Activated CD4-positive, alpha-beta memory T cell treated with anti-CD3 and anti-CD28 coated beads, Interleukin-2, amount 10 ng/mL, durations not matched to agents 7 days and 5 days (primary cell): ENCODE measurements at regions not wholly inside any gene's neighbourhood (a gene's known extent, or its start where the extent isn't known, plus 50 kb on each side); places are given as distances from the start of the nearest gene placed in this dataset.
"Not testable (repeated sequence)": the region's sequence is repeated elsewhere in the genome, so short reads cannot be mapped to it uniquely, and the experiment has no call there.

Experiments
- CTCF ChIA-PET: fragments of 350-600 bp; sonication (Branson Sonifier 250); formaldehyde crosslinking; loops from one replicate; lab custom pipeline; 2021; ENCODE audit warnings: antibody characterized with exemption, inconsistent platforms; lab: Charles Lee
- POLR2A ChIA-PET: fragments of 350-600 bp; sonication (Branson Sonifier 250); formaldehyde crosslinking; loops from one replicate; lab custom pipeline; 2021; ENCODE audit warnings: antibody characterized with exemption; lab: Charles Lee
- DNase-seq: peaks from one replicate; pipeline ENCODE4 v3.0.0-alpha.2; 2020
- H3K27ac Mint-ChIP-seq: one replicate; pipeline ENCODE4 v1.8.0; 2021; ENCODE audit warnings: mild to moderate bottlenecking, mixed read lengths
- H3K27me3 Mint-ChIP-seq: one replicate; pipeline ENCODE4 v1.8.0; 2021; ENCODE audit warnings: mixed read lengths
- H3K36me3 Mint-ChIP-seq: one replicate; pipeline ENCODE4 v1.8.0; 2021; ENCODE audit warnings: low read depth, mixed read lengths
- H3K4me1 Mint-ChIP-seq: one replicate; pipeline ENCODE4 v1.8.0; 2021; ENCODE audit warnings: mixed read lengths
- H3K4me3 Mint-ChIP-seq: one replicate; pipeline ENCODE4 v1.8.0; 2021; ENCODE audit warnings: mild to moderate bottlenecking, mixed read lengths
- H3K9me3 Mint-ChIP-seq: one replicate; pipeline ENCODE4 v1.8.0; 2021; ENCODE audit warnings: mixed read lengths

DNA sequence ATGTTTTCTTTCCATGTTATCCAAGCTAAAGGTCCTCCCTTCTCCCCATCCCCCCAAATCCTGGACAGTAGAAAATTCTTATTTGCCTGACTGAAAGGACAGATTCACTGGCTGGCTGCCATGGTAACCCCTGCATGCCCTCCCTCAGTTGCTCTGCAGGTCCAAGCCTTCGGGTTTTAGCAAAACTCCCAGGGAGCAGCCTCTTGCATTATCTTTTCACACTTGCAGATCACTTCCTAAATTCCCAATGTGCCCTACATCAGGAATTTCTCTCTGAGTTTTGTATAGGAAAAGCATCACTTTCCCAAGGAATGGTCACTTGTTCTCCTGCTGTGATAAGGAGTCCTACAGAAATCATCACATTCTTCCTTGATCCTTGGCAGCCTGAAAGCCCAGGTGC, 75.0 kb upstream of the TENM4 start:
- H3K4me1 Mint-ChIP-seq, result no peaks in the 10 kb centered on the region
- no peak for DNase-seq
- H3K27ac Mint-ChIP-seq, result no peak overlapping the region
- no peaks in the 10 kb centered on the region for H3K27me3 Mint-ChIP-seq
- POLR2A ChIA-PET, result no interaction called here
- CTCF ChIA-PET, result no interaction called here
- no peak overlapping the region for H3K4me3 Mint-ChIP-seq
- peaks cover 2% of the 10 kb centered on the region for H3K9me3 Mint-ChIP-seq
- no peaks in the 10 kb centered on the region for H3K36me3 Mint-ChIP-seq

DNA sequence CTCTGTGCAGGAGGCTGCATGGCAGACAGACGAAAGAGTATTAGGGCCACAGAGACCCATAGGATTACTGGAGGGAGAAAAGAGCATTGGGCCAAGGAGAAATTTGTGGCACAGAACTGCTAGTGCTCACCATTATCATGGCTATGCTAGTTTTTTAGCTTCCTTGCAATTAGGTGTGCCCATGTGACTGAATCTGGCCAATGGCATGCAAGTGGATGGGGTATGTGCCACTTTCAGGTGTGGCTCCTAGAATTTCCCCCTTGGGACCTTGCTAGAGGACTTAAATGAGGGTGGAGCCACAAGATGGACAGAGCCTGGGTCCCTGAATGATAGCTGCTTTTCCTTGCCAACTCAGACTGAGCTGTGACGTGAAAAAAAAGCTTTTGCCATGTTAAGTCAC, 73.9 kb upstream of the TENM4 start:
- Mint-ChIP-seq H3K27ac (no peak overlapping the region), H3K4me3 (no peak overlapping the region), H3K9me3 (no peaks in the 10 kb centered on the region), H3K4me1 (no peaks in the 10 kb centered on the region), H3K36me3 (no peaks in the 10 kb centered on the region), H3K27me3 (no peaks in the 10 kb centered on the region)
- ChIA-PET CTCF (no interaction called here), POLR2A (no interaction called here)
- no peak for DNase-seq

DNA sequence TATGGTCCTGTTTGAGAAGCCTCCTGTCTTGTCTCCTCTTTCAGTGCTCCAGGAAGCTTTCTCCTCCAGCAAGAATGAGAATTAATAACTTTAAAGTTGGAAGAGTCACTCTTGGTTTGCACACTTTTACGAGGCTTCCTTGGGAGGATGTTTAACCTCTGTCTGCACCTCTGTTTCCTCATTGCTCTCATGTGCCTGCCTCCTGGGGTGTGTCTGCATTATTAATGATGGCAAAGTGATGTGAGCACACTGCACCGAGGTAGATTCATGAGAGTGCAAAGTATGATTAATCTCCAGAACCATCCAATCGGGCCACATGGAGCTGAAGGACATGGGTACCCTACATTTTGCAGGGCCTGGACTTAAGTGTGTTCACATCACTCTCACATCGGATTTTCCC, 73.5 kb upstream of the TENM4 start:
- Mint-ChIP-seq H3K9me3 (no peaks in the 10 kb centered on the region), H3K4me3 (no peak overlapping the region), H3K36me3 (no peaks in the 10 kb centered on the region), H3K4me1 (no peaks in the 10 kb centered on the region), H3K27me3 (no peaks in the 10 kb centered on the region), H3K27ac (no peak overlapping the region)
- DNase-seq, result no peak
- CTCF ChIA-PET, result no interaction called here
- POLR2A ChIA-PET, result no interaction called here

DNA sequence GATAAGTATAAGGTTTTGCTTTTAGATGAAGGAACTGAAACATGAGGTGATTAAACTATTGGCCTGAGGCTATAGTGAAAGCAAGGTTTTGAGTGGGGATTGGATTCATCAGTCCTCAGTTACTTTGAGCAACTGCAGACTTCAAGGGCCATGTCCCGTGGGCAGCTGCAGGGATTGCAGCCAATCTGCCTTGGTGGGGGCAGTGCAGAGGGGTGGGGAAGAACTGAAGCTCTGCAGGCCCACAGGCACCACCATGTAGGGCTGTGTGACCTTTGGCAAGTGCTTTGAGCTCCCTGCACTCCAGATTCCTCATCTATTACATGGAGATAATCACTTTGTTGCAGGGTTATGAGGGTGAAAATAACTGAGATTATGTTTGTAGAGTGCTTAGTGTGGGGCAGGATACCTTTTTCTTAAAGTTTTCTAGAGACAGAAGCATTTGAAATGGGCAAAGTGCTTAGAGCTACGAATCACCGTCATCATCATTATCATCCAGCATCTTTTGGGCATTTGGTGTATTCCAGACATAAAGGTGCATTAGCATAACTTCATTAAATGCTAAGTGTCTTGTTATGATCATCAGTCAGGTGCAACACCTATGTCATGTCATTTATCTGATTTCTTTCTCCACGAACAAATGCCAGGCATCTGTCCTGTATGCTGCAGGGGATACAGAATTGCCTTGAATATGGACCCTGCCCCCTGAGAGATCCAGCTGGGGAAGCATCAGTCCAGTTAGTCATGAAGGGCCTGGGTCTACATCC, 72.1 kb upstream of the TENM4 start:
- no peak overlapping the region for H3K27ac Mint-ChIP-seq
- ChIA-PET CTCF (no interaction called here), POLR2A (no interaction called here)
- no peaks in the 10 kb centered on the region for H3K36me3 Mint-ChIP-seq
- no peaks in the 10 kb centered on the region for H3K27me3 Mint-ChIP-seq
- no peaks in the 10 kb centered on the region for H3K9me3 Mint-ChIP-seq
- no peak overlapping the region for H3K4me3 Mint-ChIP-seq
- H3K4me1 Mint-ChIP-seq, result no peaks in the 10 kb centered on the region
- no peak for DNase-seq

DNA sequence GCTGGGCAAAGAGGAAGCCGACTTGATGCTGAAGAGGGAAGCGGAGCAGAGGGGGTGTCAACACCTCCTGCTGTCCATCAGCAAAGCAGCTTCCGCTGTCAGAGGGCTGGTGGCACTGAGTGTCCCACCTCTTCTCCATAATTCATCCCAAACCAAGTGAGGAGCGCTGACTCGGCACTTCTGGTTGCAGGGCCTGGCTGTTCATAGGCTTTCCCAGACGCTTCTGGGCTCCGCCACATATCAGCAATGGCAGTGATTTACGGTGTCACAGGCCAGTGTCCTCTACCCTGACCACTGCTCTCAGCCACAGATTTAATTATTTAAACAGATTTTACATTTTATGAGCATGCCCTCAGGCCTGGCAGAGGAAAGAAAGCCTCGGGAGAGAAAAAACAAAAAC, 70.1 kb upstream of the TENM4 start:
- no peak overlapping the region for H3K4me3 Mint-ChIP-seq
- H3K4me1 Mint-ChIP-seq, result no peaks in the 10 kb centered on the region
- no peaks in the 10 kb centered on the region for H3K9me3 Mint-ChIP-seq
- no peak overlapping the region for H3K27ac Mint-ChIP-seq
- ChIA-PET CTCF (no interaction called here), POLR2A (no interaction called here)
- no peaks in the 10 kb centered on the region for H3K36me3 Mint-ChIP-seq
- no peak for DNase-seq
- no peaks in the 10 kb centered on the region for H3K27me3 Mint-ChIP-seq

DNA sequence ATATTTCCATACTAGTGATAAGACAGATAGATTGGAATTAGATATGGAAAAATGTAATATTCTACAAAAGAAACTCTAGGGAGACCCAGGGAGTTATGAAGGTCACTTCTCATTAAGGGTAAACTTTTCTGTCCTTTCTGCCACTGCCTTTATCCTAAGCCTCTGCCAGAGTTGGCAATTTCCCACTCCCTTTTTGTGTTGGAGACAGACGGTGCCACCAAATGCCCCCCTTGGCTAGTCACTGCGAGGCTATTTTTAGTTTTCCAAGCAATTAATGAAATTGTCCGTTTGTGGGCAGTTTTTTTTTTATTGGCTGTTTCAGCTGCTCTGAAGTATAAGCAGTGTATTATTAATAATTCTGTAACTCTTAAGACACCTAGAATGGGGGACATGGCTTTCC, 67.6 kb upstream of the TENM4 start:
- POLR2A ChIA-PET, result interaction anchor here (0.6 kb wide), 1 partner anchor 161 kb away, joined by 3 read pairs; no protein-coding TSS in a partner anchor
- Mint-ChIP-seq H3K36me3 (no peaks in the 10 kb centered on the region), H3K27me3 (no peaks in the 10 kb centered on the region), H3K4me1 (no peaks in the 10 kb centered on the region), H3K27ac (no peak overlapping the region), H3K9me3 (no peaks in the 10 kb centered on the region), H3K4me3 (no peak overlapping the region)
- no peak for DNase-seq
- CTCF ChIA-PET, result no interaction called here

DNA sequence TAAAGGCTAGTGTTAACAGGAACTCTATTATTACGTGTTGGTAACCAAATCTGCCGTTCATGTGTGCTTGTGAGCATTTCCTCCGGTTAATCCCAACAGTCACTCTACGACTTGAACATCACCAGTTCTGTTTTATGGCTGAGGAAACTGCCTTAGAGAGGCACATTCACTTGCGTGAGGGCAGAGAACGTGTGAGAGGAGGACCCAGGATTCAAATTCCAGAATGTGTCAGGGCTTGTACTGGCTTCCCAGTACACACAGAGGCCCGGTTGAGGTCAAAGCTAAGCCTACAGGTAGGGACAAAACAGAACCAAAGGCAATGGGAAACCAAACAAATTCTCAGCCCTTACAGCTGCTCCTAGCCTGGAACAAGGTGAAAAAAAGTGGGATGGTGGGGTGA, 66.9 kb upstream of the TENM4 start:
- no peaks in the 10 kb centered on the region for H3K27me3 Mint-ChIP-seq
- H3K4me3 Mint-ChIP-seq, result no peak overlapping the region
- H3K27ac Mint-ChIP-seq, result no peak overlapping the region
- H3K9me3 Mint-ChIP-seq, result no peaks in the 10 kb centered on the region
- no peaks in the 10 kb centered on the region for H3K36me3 Mint-ChIP-seq
- H3K4me1 Mint-ChIP-seq, result no peaks in the 10 kb centered on the region
- ChIA-PET CTCF (no interaction called here), POLR2A (no interaction called here)
- no peak for DNase-seq

DNA sequence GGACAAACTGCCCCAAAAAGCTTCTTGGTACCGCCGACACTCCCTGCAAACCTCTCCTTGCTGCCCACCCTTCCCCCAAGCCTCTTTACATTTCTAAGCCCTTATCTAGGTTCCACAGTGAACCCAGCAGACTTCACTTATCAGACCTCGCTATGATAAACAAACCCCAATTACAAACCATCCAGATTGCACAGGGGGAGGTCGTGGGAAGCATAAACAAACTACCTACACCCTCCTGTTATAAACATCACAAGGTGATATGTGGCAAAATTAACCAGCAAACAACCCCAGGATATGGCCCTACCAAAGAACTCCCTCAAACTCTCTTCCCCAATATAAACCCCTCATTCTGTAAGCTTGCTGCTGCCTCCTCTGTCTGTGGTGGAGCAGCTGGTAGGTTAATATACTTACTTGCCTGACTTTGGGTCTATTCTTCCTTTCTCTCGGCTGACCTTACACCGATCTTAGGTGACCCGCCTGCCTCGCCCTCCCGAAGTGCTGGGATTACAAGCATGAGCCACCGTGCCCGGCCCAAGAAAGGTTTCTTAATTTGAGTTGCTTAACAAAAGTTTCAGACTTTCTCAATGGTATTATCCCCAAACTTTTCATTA, 66.0 kb upstream of the TENM4 start:
- Mint-ChIP-seq H3K4me3 (no peak overlapping the region), H3K4me1 (no peaks in the 10 kb centered on the region), H3K36me3 (no peaks in the 10 kb centered on the region), H3K9me3 (no peaks in the 10 kb centered on the region), H3K27ac (no peak overlapping the region), H3K27me3 (no peaks in the 10 kb centered on the region)
- CTCF ChIA-PET, result no interaction called here
- POLR2A ChIA-PET, result no interaction called here
- no peak for DNase-seq

DNA sequence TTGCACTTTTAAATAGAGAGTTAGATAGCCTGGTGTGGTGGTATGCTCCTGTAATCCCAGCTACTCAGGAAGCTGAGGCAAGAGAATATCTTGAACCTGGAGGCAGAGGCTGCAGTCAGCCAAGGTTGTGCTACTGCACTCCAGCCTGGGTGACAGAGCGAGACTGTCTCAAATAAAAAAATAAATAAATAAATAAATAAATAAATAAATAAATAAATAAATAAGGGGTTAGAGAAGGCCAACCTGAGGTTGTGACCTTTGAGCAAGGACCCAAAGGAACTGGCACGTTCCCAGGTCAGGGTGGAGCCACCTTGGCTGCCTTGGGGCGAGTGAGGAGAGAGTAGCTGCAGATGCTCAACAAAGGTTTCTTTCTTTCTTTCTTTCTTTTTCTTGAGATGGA, 65.3 kb upstream of the TENM4 start:
- no peaks in the 10 kb centered on the region for H3K9me3 Mint-ChIP-seq
- DNase-seq, result no peak
- ChIA-PET CTCF (no interaction called here), POLR2A (no interaction called here)
- H3K36me3 Mint-ChIP-seq, result no peaks in the 10 kb centered on the region
- no peak overlapping the region for H3K4me3 Mint-ChIP-seq
- no peak overlapping the region for H3K27ac Mint-ChIP-seq
- H3K4me1 Mint-ChIP-seq, result no peaks in the 10 kb centered on the region
- no peaks in the 10 kb centered on the region for H3K27me3 Mint-ChIP-seq

DNA sequence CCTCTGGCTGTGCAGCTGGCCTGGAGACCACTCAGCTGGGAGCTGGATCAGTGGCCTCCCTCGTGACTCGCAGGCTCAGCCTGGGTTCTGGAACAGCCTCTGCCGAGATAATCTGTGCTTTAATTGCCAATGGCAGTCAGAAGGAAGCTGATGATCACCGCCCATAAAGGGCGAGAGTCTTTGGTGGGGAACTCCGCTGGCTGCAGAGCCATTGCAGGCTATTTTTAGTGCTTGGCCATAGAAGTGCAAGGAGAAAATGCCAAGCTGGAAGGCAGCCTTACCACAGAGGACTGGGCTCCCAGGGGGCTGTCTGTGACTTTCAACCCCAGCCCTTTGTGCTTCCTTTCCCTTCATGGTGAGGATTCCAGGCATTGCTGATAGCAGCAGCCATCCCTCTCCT, 62.2 kb upstream of the TENM4 start:
- POLR2A ChIA-PET, result no interaction called here
- H3K4me3 Mint-ChIP-seq, result no peak overlapping the region
- no peaks in the 10 kb centered on the region for H3K36me3 Mint-ChIP-seq
- H3K9me3 Mint-ChIP-seq, result no peaks in the 10 kb centered on the region
- CTCF ChIA-PET, result no interaction called here
- DNase-seq, result no peak
- no peaks in the 10 kb centered on the region for H3K27me3 Mint-ChIP-seq
- no peaks in the 10 kb centered on the region for H3K4me1 Mint-ChIP-seq
- no peak overlapping the region for H3K27ac Mint-ChIP-seq

DNA sequence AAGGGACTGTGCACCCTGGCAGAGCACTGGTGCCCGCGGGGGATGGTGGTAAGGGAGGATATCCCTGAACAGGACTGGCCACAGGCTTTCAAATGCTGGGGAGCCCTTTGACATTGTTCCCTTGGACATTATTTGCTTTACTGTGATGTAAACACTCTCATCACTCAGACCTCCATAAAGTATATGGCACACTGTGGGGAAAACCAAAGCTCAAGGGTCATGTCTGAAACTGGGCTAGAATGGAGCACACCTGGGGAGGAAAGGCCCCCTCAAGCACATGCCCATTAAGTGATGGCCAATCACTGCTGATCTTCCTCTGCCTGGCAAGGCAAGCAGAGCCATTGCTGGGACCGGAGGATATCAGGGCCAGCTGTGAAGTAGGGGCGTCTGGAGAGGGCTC, 60.9 kb upstream of the TENM4 start:
- Mint-ChIP-seq H3K36me3 (no peaks in the 10 kb centered on the region), H3K9me3 (no peaks in the 10 kb centered on the region), H3K27me3 (no peaks in the 10 kb centered on the region), H3K4me3 (no peak overlapping the region), H3K27ac (no peak overlapping the region), H3K4me1 (no peaks in the 10 kb centered on the region)
- CTCF ChIA-PET, result no interaction called here
- no peak for DNase-seq
- POLR2A ChIA-PET, result no interaction called here

DNA sequence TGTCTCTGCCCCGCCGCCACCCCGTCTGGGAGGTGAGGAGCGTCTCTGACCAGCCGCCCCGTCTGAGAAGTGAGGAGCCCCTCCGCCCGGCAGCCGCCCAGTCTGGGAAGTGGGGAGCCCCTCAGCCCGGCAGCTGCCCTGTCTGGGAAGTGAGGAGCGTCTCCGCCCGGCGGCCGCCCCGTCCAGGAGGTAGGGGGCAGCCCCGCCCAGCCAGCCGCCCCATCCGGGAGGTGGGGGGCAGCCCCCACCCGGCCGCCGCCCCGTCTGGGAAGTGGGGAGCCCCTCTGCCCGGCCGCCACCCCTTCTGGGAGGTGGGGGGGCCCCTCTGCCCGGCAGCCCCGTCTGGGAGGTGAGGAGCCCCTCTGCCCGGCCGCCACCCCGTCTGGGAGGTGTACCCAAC, 59.1 kb upstream of the TENM4 start:
- H3K4me1 Mint-ChIP-seq, CTCF ChIA-PET, DNase-seq, H3K9me3 Mint-ChIP-seq, POLR2A ChIA-PET, H3K27me3 Mint-ChIP-seq, H3K36me3 Mint-ChIP-seq, H3K27ac Mint-ChIP-seq, H3K4me3 Mint-ChIP-seq: not testable (repeated sequence)

DNA sequence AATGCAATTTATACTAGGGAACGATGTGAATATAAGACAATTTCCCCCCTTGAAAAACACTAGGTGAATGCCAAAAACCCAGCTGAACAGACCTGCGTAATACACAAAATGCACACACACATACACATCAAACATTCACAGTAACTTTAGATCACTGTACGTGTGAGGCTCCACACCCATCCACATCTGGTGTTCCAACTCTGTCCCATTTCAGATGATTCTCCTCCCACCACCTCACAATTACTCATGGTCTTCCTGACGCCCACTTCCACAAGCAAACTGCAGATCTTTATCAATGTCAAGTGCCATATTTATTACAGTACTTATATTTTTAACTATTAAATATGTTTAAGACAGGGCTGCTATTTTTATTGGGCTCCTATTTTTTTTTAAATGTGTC, 57.8 kb upstream of the TENM4 start:
- ChIA-PET CTCF (no interaction called here), POLR2A (no interaction called here)
- Mint-ChIP-seq H3K27me3 (no peaks in the 10 kb centered on the region), H3K36me3 (no peaks in the 10 kb centered on the region), H3K27ac (no peak overlapping the region), H3K4me1 (no peaks in the 10 kb centered on the region), H3K4me3 (no peak overlapping the region), H3K9me3 (no peaks in the 10 kb centered on the region)
- no peak for DNase-seq

DNA sequence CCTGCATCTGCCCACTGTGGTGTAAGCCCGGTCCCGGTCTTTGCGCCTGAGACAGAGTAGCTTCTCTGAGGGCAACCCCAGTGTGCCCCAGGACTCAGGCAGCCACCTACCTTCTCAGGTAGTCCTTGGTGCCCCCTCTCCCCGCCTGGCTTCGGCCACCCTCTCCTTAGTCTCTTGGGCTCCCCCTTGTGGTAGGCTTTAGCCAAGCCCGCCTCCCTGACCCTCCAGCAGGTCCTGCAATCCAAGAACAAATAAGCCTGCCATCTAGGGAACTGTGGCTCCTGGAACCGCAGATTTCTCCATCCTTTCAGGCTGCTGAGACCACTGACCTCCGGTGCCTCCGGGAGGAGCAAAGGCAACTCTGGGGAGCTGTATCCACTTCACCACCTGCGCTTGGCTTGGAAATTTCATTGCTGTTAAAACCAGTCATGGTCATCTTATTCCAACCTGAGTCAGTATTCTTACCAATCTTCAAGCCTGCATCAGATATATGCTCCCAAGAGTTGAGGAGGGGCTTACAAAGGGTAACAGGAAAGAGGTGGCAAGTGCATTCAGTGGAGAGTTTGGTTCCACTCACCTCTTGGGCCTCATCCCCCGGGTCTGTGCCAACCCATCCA, 52.8 kb upstream of the TENM4 start:
- DNase-seq, result peak; percentile 47
- POLR2A ChIA-PET, result no interaction called here
- H3K4me3 Mint-ChIP-seq, result no peak overlapping the region
- H3K27ac Mint-ChIP-seq, result no peak overlapping the region
- H3K36me3 Mint-ChIP-seq, result no peaks in the 10 kb centered on the region
- H3K9me3 Mint-ChIP-seq, result no peaks in the 10 kb centered on the region
- CTCF ChIA-PET, result no interaction called here
- no peaks in the 10 kb centered on the region for H3K4me1 Mint-ChIP-seq
- H3K27me3 Mint-ChIP-seq, result no peaks in the 10 kb centered on the region
